Keratinocyte (primary cell): ENCODE measurements at regions not wholly inside any gene's neighbourhood (a gene's known extent, or its start where the extent isn't known, plus 50 kb on each side); places are given as distances from the start of the nearest gene placed in this dataset.

ENCODE experiments used
- DNase-seq: peaks from one replicate; pipeline ENCODE4 v3.0.0-alpha.2; 2011; ENCODE audit warnings: low read depth, missing footprints, low spot score
- FAIRE-seq: peaks from 2 replicates; lab custom pipeline; 2011; peaks lifted over from hg19 to GRCh38; lab: Jason Lieb, UNC
- H2AFZ ChIP-seq: 2 replicates; pipeline ENCODE4 v1.6.0; 2012; ENCODE audit warnings: low read length, control low read depth, inconsistent platforms; ENCODE audit not compliant: control insufficient read depth
- H3K27ac ChIP-seq: 2 replicates; pipeline ENCODE4 v1.5.1; 2011; ENCODE audit warnings: low read length; ENCODE audit not compliant: control insufficient read depth, insufficient read depth
- H3K27me3 ChIP-seq: 3 replicates; pipeline ENCODE4 v1.6.0; 2011; ENCODE audit warnings: low read length; ENCODE audit not compliant: control insufficient read depth, insufficient read depth; ENCODE audit errors: extremely low read depth
- H3K36me3 ChIP-seq, 2 experiments: 2 replicates in 1 of 2; 3 replicates in 1 of 2; pipeline ENCODE4 v1.5.1; 2011; ENCODE audit warnings: low read length in 2 of 2, mild to moderate bottlenecking in 1 of 2; ENCODE audit not compliant: control insufficient read depth in 2 of 2, insufficient read depth in 2 of 2; ENCODE audit errors: extremely low read depth in 1 of 2
- H3K4me1 ChIP-seq: 3 replicates; pipeline ENCODE4 v1.5.1; 2011; ENCODE audit warnings: low read length; ENCODE audit not compliant: control insufficient read depth, insufficient read depth; ENCODE audit errors: extremely low read depth
- H3K4me2 ChIP-seq: 3 replicates; pipeline ENCODE4 v1.6.0; 2011; ENCODE audit warnings: low read depth, low read length; ENCODE audit not compliant: control insufficient read depth, insufficient read depth; ENCODE audit errors: extremely low read depth
- H3K4me3 ChIP-seq, 3 experiments: fragments of 200-600 bp in 1 of 3; sonication (generic) in 1 of 3; 2 replicates in 2 of 3; 3 replicates in 1 of 3; pipeline ENCODE4 v1.5.1; 2011 to 2016; ENCODE audit warnings: low read length in 3 of 3, mild to moderate bottlenecking in 3 of 3, control low read depth in 2 of 3, inconsistent platforms in 1 of 3, low read depth in 1 of 3, mixed read lengths in 1 of 3, mixed run types in 1 of 3, moderate library complexity in 1 of 3; ENCODE audit not compliant: control insufficient read depth in 2 of 3, insufficient read depth in 2 of 3; ENCODE audit errors: extremely low read depth in 1 of 3
- H3K79me2 ChIP-seq: 2 replicates; pipeline ENCODE4 v1.6.0; 2012; ENCODE audit warnings: low read length; ENCODE audit not compliant: control insufficient read depth, insufficient read depth
- H3K9ac ChIP-seq: 3 replicates; pipeline ENCODE4 v1.6.0; 2011; ENCODE audit warnings: low read length; ENCODE audit not compliant: control insufficient read depth, insufficient read depth; ENCODE audit errors: extremely low read depth
- H3K9me1 ChIP-seq: 3 replicates; pipeline ENCODE4 v1.6.0; 2011; ENCODE audit warnings: low read length; ENCODE audit not compliant: control insufficient read depth, insufficient read depth; ENCODE audit errors: extremely low read depth
- H3K9me3 ChIP-seq: 2 replicates; pipeline ENCODE4 v1.5.1; 2012; ENCODE audit warnings: low read depth, low read length; ENCODE audit not compliant: control insufficient read depth
- H4K20me1 ChIP-seq: 3 replicates; pipeline ENCODE4 v1.6.0; 2011; ENCODE audit warnings: low read length; ENCODE audit not compliant: control insufficient read depth, insufficient read depth; ENCODE audit errors: extremely low read depth
- EZH2 ChIP-seq: IDR thresholded peaks from one replicate; pipeline ENCODE4 v1.6.1; 2012; ENCODE audit warnings: inconsistent platforms, mild to moderate bottlenecking, low read length, moderate library complexity
- dilution Hi-C: fragments of 300-500 bp; cut with MboI; formaldehyde crosslinking; loops from one replicate; pipeline ENCODE4 v1.7.0; 2020; ENCODE audit warnings: low sequenced_read_pairs; ENCODE audit not compliant: extremely low pct_ligation_motif_present
- TF ChIP-seq, protein P1 (sequence below), 3 experiments: IDR thresholded peaks in 1 of 3; conservative IDR thresholded peaks in 1 of 3; optimal IDR thresholded peaks in 1 of 3; 2 replicates in 2 of 3; 3 replicates in 1 of 3; pipeline versions ENCODE3 to v1.5.1; 2011; ENCODE audit warnings: low read length in 3 of 3, mild to moderate bottlenecking in 3 of 3, moderate library complexity in 2 of 3, control low read depth in 1 of 3, inconsistent platforms in 1 of 3; ENCODE audit not compliant: insufficient read depth in 2 of 3; ENCODE audit errors: extremely low read depth in 1 of 3

DNA sequence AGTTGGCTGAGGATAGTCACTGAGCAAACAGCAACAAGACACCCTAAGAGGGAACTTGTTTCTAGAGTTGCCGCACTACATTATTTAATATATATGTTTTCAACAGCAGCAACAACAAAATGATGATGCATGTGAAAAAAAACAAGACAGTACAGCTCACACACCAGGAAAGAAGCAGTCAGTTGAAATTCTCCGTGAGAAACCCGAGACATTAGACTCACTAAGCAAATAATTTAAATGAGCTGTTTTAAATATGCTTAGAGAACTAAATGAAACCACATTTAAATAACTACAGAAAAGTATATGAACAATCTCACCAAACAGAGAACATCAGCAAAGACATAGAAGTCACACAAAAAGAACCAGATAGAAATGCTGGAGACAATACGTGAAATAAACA is 426.3 kb upstream of the PFKP start:
- Histone ChIP-seq H3K4me2 (no peak overlapping the region), H3K27me3 (no peaks in the 10 kb centered on the region), H3K79me2 (no peaks in the 10 kb centered on the region), H2AFZ (no peak overlapping the region), H3K9me3 (no peaks in the 10 kb centered on the region), H3K4me3 (no peak overlapping the region), H3K4me1 (no peaks in the 10 kb centered on the region), H3K9ac (no peak overlapping the region), H3K36me3 (no peaks in the 10 kb centered on the region), H3K9me1 (no peaks in the 10 kb centered on the region), H4K20me1 (no peaks in the 10 kb centered on the region), H3K27ac (no peak overlapping the region)
- dilution Hi-C loops, result no loop called here
- TF ChIP-seq, protein P1, sequence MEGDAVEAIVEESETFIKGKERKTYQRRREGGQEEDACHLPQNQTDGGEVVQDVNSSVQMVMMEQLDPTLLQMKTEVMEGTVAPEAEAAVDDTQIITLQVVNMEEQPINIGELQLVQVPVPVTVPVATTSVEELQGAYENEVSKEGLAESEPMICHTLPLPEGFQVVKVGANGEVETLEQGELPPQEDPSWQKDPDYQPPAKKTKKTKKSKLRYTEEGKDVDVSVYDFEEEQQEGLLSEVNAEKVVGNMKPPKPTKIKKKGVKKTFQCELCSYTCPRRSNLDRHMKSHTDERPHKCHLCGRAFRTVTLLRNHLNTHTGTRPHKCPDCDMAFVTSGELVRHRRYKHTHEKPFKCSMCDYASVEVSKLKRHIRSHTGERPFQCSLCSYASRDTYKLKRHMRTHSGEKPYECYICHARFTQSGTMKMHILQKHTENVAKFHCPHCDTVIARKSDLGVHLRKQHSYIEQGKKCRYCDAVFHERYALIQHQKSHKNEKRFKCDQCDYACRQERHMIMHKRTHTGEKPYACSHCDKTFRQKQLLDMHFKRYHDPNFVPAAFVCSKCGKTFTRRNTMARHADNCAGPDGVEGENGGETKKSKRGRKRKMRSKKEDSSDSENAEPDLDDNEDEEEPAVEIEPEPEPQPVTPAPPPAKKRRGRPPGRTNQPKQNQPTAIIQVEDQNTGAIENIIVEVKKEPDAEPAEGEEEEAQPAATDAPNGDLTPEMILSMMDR (optimal IDR thresholded peaks at IDR 0.05 in 1 of 3, IDR thresholded peaks at IDR 0.05 in 1 of 3, conservative IDR thresholded peaks at IDR 0.05 in 1 of 3; ENCODE audit: extremely low read depth in 1 of 3, insufficient read depth in 2 of 3, low read length in 3 of 3), result no peak
- no peak for TF ChIP-seq EZH2
- no peak for FAIRE-seq
- DNase-seq, result no peak

DNA sequence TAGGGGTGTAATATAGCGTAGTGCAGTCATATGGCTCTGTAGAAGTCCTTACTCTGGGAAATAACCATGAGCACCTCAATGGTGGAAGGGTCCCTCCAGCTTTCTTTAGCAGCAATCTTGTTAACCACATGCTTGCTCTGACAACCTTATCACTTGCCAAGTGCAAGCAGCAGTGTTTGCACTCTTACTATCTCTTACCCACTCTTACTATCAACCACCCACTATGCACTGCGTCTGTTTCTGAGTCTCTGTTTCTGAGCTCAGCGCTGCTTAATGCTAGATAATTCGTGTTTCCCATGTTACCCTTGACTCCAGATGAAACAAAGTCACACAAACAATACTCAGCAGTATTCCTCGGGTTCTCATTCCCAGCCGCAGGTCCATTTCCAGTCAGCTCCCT is 433.7 kb upstream of the PFKP start:
- no peaks in the 10 kb centered on the region for H3K9me1 ChIP-seq
- H2AFZ ChIP-seq, result no peak overlapping the region
- H3K27me3 ChIP-seq, result no peaks in the 10 kb centered on the region
- H3K4me3 ChIP-seq, result no peak overlapping the region
- no peak overlapping the region for H3K4me2 ChIP-seq
- DNase-seq (no peak), FAIRE-seq (no peak)
- H3K27ac ChIP-seq, result no peak overlapping the region
- TF ChIP-seq, protein P1 (optimal IDR thresholded peaks at IDR 0.05 in 1 of 3, IDR thresholded peaks at IDR 0.05 in 1 of 3, conservative IDR thresholded peaks at IDR 0.05 in 1 of 3; ENCODE audit: extremely low read depth in 1 of 3, insufficient read depth in 2 of 3, low read length in 3 of 3), result no peak
- TF ChIP-seq EZH2, result no peak
- H4K20me1 ChIP-seq, result no peaks in the 10 kb centered on the region
- H3K9me3 ChIP-seq, result peaks cover 3% of the 10 kb centered on the region
- dilution Hi-C loops, result no loop called here
- no peak overlapping the region for H3K9ac ChIP-seq
- no peaks in the 10 kb centered on the region for H3K4me1 ChIP-seq
- no peaks in the 10 kb centered on the region for H3K79me2 ChIP-seq
- H3K36me3 ChIP-seq, result no peaks in the 10 kb centered on the region
